ENCODE measurements at regions not wholly inside any gene's neighbourhood (a gene's known extent, or its start where the extent isn't known, plus 50 kb on each side); places are given as distances from the start of the nearest gene placed in this dataset.
A peak's percentile ranks its signal among the peaks of the same experiment; 100 is the strongest.

- TF ChIP-seq ZNF337 (CRISPR knock-in tag; IDR thresholded peaks at IDR 0.05; ENCODE audit: borderline replicate concordance, low read depth) (no peak), ZNF326 (CRISPR knock-in tag; IDR thresholded peaks at IDR 0.05; ENCODE audit: borderline replicate concordance) (no peak), ZBTB1 (CRISPR knock-in tag; IDR thresholded peaks at IDR 0.05; ENCODE audit: borderline replicate concordance) (no peak), HNF4G (IDR thresholded peaks at IDR 0.05; ENCODE audit: borderline replicate concordance, low read depth, low read length) (no peak), HNF4G (CRISPR knock-in tag; IDR thresholded peaks at IDR 0.05; ENCODE audit: borderline replicate concordance, low read depth) (no peak), PTBP1 (IDR thresholded peaks at IDR 0.05; ENCODE audit: low read depth, low read length, poor library complexity, severe bottlenecking) (no peak), HDAC6 (IDR thresholded peaks at IDR 0.05; ENCODE audit: low read depth, low read length) (no peak), ZNF124 (CRISPR knock-in tag; IDR thresholded peaks at IDR 0.05) (no peak), JUNB (CRISPR knock-in tag; IDR thresholded peaks at IDR 0.05; ENCODE audit: borderline replicate concordance) (no peak), STAG1 (CRISPR knock-in tag; IDR thresholded peaks at IDR 0.05) (peak; percentile 83), RERE (CRISPR knock-in tag; IDR thresholded peaks at IDR 0.05; ENCODE audit: low read depth) (no peak), ZBTB25 (CRISPR knock-in tag; IDR thresholded peaks at IDR 0.05) (no peak), IRF1 (CRISPR knock-in tag; IDR thresholded peaks at IDR 0.05; ENCODE audit: low read depth) (no peak), DMAP1 (CRISPR knock-in tag; IDR thresholded peaks at IDR 0.05) (no peak), ERF (CRISPR knock-in tag; IDR thresholded peaks at IDR 0.05) (no peak), MTF2 (CRISPR knock-in tag; IDR thresholded peaks at IDR 0.05; ENCODE audit: borderline replicate concordance) (no peak; the same call in 1 of the 2 replicates), ZFP41 (CRISPR knock-in tag; IDR thresholded peaks at IDR 0.05; ENCODE audit: borderline replicate concordance) (no peak), ZNF446 (CRISPR knock-in tag; IDR thresholded peaks at IDR 0.05) (no peak), ARID2 (CRISPR knock-in tag; IDR thresholded peaks at IDR 0.05; ENCODE audit: borderline replicate concordance) (no peak), KMT2B (CRISPR knock-in tag; IDR thresholded peaks at IDR 0.05) (no peak), BRD4 (CRISPR knock-in tag; IDR thresholded peaks at IDR 0.05) (no peak), FOXP1 (IDR thresholded peaks at IDR 0.05) (no peak), FOXP1 (CRISPR knock-in tag; IDR thresholded peaks at IDR 0.05) (no peak)
Measured at GRCh38 chr22:48574776-48575617, 1252.7 kb downstream of the BRD1 start (continued).

All from HepG2 (cell line).